ENCODE measurements at regions not wholly inside any gene's neighbourhood (a gene's known extent, or its start where the extent isn't known, plus 50 kb on each side); places are given as distances from the start of the nearest gene placed in this dataset.

- TF ChIP-seq CBX5 (IDR thresholded peaks at IDR 0.05; ENCODE audit: low read depth, low read length) (no peak), NANOG (IDR thresholded peaks at IDR 0.05; ENCODE audit: insufficient read depth, low read depth, low read length, poor library complexity, severe bottlenecking) (no peak), CTCF (IDR thresholded peaks at IDR 0.05; ENCODE audit: control extremely low read depth in 1 of 3, insufficient read depth in 1 of 3, low read depth in 1 of 3, low read length in 3 of 3) (no peak), KDM4A (IDR thresholded peaks at IDR 0.05; ENCODE audit: low read depth, low read length, severe bottlenecking) (no peak), SUZ12 (IDR thresholded peaks at IDR 0.05; ENCODE audit: low read length) (no peak), POLR2AphosphoS5 (IDR thresholded peaks at IDR 0.05; ENCODE audit: low read depth, low read length) (no peak), RFX5 (IDR thresholded peaks at IDR 0.05; ENCODE audit: borderline replicate concordance, low read depth, low read length) (no peak)
These were observed 398.6 kb upstream of the RASGEF1B start for GRCh38 chr4:81870275-81870674.

All from H1 (cell line).